DND-41 (cell line): ENCODE measurements at regions not wholly inside any gene's neighbourhood (a gene's known extent, or its start where the extent isn't known, plus 50 kb on each side); places are given as distances from the start of the nearest gene placed in this dataset.

Source experiments
- ATAC-seq: fragments of 200-7000 bp; cut with Tn5 transposase; 3 replicates; pipeline ENCODE4 v1.9.1; 2021; ENCODE audit warnings: low read depth; ENCODE audit not compliant: insufficient read depth
- DNase-seq: peaks from one replicate; pipeline ENCODE4 v3.0.0-alpha.2; 2020
- H2AFZ ChIP-seq: 2 replicates; pipeline ENCODE4 v1.6.0; 2012; ENCODE audit warnings: low read depth, low read length
- H3K27ac ChIP-seq: 2 replicates; pipeline ENCODE4 v1.5.1; 2012; ENCODE audit warnings: low read length, inconsistent platforms
- H3K27me3 ChIP-seq: fragments of 200-600 bp; sonication (generic); 2 replicates; pipeline ENCODE4 v1.6.0; 2012; ENCODE audit warnings: low read length, mild to moderate bottlenecking, inconsistent platforms; ENCODE audit not compliant: insufficient read depth, poor library complexity
- H3K36me3 ChIP-seq: 2 replicates; pipeline ENCODE4 v1.5.1; 2012; ENCODE audit warnings: low read length, inconsistent platforms; ENCODE audit not compliant: insufficient read depth
- H3K4me1 ChIP-seq: 2 replicates; pipeline ENCODE4 v1.5.1; 2012; ENCODE audit warnings: mild to moderate bottlenecking, low read length; ENCODE audit not compliant: insufficient read depth
- H3K4me2 ChIP-seq: 2 replicates; pipeline ENCODE4 v1.6.0; 2012; ENCODE audit warnings: mild to moderate bottlenecking, moderate library complexity, low read length, inconsistent platforms; ENCODE audit not compliant: insufficient read depth
- H3K4me3 ChIP-seq, 2 experiments: fragments of 200-600 bp in 1 of 2; shearing (Covaris generic) in 1 of 2; 2 replicates each; pipeline ENCODE4 v1.5.1; 2012 to 2016; ENCODE audit warnings: inconsistent platforms in 2 of 2, low read length in 2 of 2, mild to moderate bottlenecking in 2 of 2, low read depth in 1 of 2, moderate library complexity in 1 of 2
- H3K79me2 ChIP-seq: 2 replicates; pipeline ENCODE4 v1.6.0; 2012; ENCODE audit warnings: low read length, inconsistent platforms; ENCODE audit not compliant: insufficient read depth
- H3K9ac ChIP-seq: 2 replicates; pipeline ENCODE4 v1.6.0; 2012; ENCODE audit warnings: low read depth, mild to moderate bottlenecking, inconsistent platforms, low read length, moderate library complexity
- H3K9me3 ChIP-seq: 2 replicates; pipeline ENCODE4 v1.5.1; 2012; ENCODE audit warnings: low read length, moderate library complexity, mild to moderate bottlenecking, inconsistent platforms; ENCODE audit not compliant: insufficient read depth, severe bottlenecking
- H4K20me1 ChIP-seq: 2 replicates; pipeline ENCODE4 v1.6.0; 2012; ENCODE audit warnings: low read length; ENCODE audit not compliant: insufficient read depth
- EZH2 ChIP-seq: IDR thresholded peaks from 3 replicates; pipeline ENCODE4 v1.6.1; 2012; ENCODE audit warnings: borderline replicate concordance, low read depth, mild to moderate bottlenecking, moderate library complexity, low read length, inconsistent platforms; ENCODE audit not compliant: severe bottlenecking
- TF ChIP-seq, protein P1 (sequence below): IDR thresholded peaks from 2 replicates; pipeline ENCODE4 v1.5.1; 2012; ENCODE audit warnings: borderline replicate concordance, low read length, moderate library complexity, mild to moderate bottlenecking; ENCODE audit not compliant: poor library complexity, severe bottlenecking; ENCODE audit errors: extremely low read depth

DNA sequence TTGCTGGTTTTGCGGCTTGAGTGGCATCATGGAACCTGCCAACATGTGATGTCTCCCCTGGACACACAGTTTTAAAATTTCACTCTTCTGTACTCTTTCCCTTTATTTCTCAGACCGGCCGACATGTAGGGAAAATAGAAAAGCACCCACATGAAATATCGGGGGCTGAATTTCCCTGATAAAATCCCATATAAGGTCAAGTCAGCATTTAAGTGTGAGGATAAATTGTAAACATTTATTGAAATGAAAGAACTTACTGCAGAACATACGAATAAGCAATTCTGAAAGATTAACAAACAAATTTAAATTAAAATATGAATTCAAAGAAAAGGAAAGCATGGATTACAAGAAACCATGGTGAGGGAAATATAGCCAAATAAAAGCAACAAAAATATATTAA lies 345.5 kb downstream of the EPHA7 start:
- Histone ChIP-seq H3K79me2 (no peaks in the 10 kb centered on the region), H4K20me1 (no peaks in the 10 kb centered on the region), H3K27ac (no peak overlapping the region), H2AFZ (no peak overlapping the region), H3K27me3 (no peaks in the 10 kb centered on the region), H3K4me3 (no peak overlapping the region), H3K36me3 (no peaks in the 10 kb centered on the region), H3K4me2 (no peak overlapping the region), H3K4me1 (no peaks in the 10 kb centered on the region), H3K9ac (no peak overlapping the region), H3K9me3 (no peaks in the 10 kb centered on the region)
- no peak for ATAC-seq
- no peak for DNase-seq
- no peak for TF ChIP-seq EZH2
- TF ChIP-seq, protein P1, sequence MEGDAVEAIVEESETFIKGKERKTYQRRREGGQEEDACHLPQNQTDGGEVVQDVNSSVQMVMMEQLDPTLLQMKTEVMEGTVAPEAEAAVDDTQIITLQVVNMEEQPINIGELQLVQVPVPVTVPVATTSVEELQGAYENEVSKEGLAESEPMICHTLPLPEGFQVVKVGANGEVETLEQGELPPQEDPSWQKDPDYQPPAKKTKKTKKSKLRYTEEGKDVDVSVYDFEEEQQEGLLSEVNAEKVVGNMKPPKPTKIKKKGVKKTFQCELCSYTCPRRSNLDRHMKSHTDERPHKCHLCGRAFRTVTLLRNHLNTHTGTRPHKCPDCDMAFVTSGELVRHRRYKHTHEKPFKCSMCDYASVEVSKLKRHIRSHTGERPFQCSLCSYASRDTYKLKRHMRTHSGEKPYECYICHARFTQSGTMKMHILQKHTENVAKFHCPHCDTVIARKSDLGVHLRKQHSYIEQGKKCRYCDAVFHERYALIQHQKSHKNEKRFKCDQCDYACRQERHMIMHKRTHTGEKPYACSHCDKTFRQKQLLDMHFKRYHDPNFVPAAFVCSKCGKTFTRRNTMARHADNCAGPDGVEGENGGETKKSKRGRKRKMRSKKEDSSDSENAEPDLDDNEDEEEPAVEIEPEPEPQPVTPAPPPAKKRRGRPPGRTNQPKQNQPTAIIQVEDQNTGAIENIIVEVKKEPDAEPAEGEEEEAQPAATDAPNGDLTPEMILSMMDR, result no peak

DNA sequence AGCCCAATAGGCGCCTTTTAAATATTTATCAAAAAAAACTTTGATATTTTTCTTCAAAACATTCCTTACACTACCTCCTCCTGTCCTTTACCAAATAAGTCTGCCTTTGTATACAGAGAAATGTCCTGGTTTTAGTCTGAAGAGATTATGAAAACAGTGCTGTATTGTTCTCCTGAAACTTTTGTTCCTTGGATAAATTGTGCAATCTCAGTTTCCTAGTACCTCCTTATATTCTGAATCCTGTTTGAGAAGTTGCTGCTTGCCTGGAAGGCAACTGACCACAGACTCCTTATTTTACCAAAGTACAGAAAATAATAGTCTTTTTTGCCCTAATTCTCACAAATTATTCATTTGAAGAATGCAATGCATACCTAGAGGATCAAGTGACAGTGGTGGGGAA lies 349.5 kb downstream of the EPHA7 start:
- Histone ChIP-seq H2AFZ (no peak overlapping the region), H3K4me1 (no peaks in the 10 kb centered on the region)

DNA sequence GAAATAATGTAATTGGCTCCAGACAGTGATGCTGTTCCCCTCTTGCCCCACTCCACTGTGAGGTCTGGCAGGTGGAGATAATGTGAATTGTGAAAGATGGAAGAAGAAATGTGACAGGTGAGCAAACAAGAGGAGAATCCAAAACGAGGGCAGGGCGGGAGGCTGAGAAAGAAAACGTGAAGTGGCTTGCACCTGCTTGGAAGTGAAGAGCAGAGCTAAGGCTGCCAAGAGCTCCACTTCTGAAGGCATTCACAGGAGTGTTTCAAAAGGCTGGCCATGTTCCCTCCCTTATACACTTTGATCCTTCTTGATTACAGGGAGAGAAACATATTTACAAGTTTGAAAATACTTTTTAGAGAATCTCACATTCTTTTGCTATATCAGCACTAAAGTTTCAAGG lies 359.4 kb downstream of the EPHA7 start:
- no peak overlapping the region for H2AFZ ChIP-seq
- no peak overlapping the region for H3K4me2 ChIP-seq
- H3K4me1 ChIP-seq, result no peaks in the 10 kb centered on the region
- no peak overlapping the region for H3K9ac ChIP-seq
- H3K36me3 ChIP-seq, result no peaks in the 10 kb centered on the region
- H3K79me2 ChIP-seq, result no peaks in the 10 kb centered on the region
- ATAC-seq, result no peak
- H3K27me3 ChIP-seq, result no peaks in the 10 kb centered on the region
- H4K20me1 ChIP-seq, result no peaks in the 10 kb centered on the region
- H3K4me3 ChIP-seq, result no peak overlapping the region
- TF ChIP-seq, protein P1, result no peak
- no peak for TF ChIP-seq EZH2
- H3K27ac ChIP-seq, result no peak overlapping the region
- H3K9me3 ChIP-seq, result no peaks in the 10 kb centered on the region
- DNase-seq, result no peak

More for the DNA sequence above, 349.5 kb downstream of the EPHA7 start:
- Histone ChIP-seq H3K4me3 (no peak overlapping the region), H3K9ac (no peak overlapping the region), H3K27me3 (no peaks in the 10 kb centered on the region), H3K4me2 (no peak overlapping the region), H3K27ac (no peak overlapping the region), H3K79me2 (no peaks in the 10 kb centered on the region), H4K20me1 (no peaks in the 10 kb centered on the region), H3K36me3 (no peaks in the 10 kb centered on the region), H3K9me3 (no peaks in the 10 kb centered on the region)
- TF ChIP-seq, protein P1, result no peak
- no peak for TF ChIP-seq EZH2
- ATAC-seq (no peak), DNase-seq (no peak)

DNA sequence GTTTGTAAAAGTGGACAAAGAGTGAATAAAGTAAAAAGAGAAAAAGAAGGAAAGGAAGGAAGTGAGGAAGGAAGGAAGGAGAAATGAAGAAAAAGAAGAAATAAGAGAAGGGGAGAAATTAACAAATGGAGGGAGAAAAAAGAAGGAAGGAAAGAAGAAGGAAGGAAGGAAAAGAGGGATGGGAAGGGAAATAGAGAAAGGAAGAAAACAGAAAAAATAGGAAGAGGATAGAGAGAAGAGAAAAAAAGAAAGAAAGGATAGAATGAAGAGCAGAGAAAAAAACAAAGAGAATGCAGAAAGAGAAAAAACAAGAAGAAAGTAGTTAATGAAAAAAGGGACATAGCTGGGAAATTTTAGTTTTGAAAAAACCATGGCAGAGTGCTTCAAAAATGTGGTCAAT lies 361.8 kb downstream of the EPHA7 start:
- H3K9ac ChIP-seq, result no peak overlapping the region
- H3K27ac ChIP-seq, result no peak overlapping the region
- H3K27me3 ChIP-seq, result no peaks in the 10 kb centered on the region
- H2AFZ ChIP-seq, result no peak overlapping the region
- no peaks in the 10 kb centered on the region for H3K36me3 ChIP-seq
- no peak for DNase-seq
- H3K79me2 ChIP-seq, result no peaks in the 10 kb centered on the region
- H3K4me1 ChIP-seq, result no peaks in the 10 kb centered on the region
- no peak overlapping the region for H3K4me2 ChIP-seq
- H3K9me3 ChIP-seq, result no peaks in the 10 kb centered on the region
- TF ChIP-seq, protein P1, result no peak
- TF ChIP-seq EZH2, result no peak
- H3K4me3 ChIP-seq, result no peak overlapping the region
- no peak for ATAC-seq
- no peaks in the 10 kb centered on the region for H4K20me1 ChIP-seq
